ENCODE measurements at regions not wholly inside any gene's neighbourhood (a gene's known extent, or its start where the extent isn't known, plus 50 kb on each side); places are given as distances from the start of the nearest gene placed in this dataset.

DNA sequence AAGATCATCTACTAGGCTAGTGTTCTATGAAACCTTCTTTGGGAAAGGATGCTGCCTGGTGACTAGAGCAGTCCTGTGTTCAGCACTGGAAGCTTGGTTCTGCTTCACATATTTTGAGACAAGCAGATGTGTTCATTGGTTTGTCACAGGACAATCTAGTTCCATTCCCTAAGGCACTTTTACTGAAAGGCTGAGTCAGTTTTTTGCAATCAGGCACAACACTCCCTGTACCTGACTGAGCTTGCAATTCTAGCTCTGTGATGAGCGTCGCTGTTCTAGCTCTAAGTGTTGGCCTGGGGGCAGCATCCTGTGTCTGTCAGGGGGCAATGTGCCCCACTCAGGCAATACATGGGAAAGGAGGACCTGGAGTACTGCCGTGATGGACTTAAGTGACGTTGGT is 144.4 kb downstream of the CAND1 start:
- no peak overlapping the region for H3K27ac ChIP-seq (ENCODE audit: low read depth in 1 of 2, low read length in 2 of 2)
- peaks cover 0 to 20% (median 17%) of the 10 kb centered on the region in 4 donors for H3K4me1 ChIP-seq (ENCODE audit: control insufficient read depth in 4 of 4, insufficient read depth in 4 of 4, low read length in 3 of 4)
- 89% methylated on average over 4 of the region's 4 CpGs for WGBS
- no peaks in the 10 kb centered on the region for H3K27me3 ChIP-seq (ENCODE audit: control insufficient read depth in 4 of 4, insufficient read depth in 4 of 4, low read length in 3 of 4)
- no peak overlapping the region for H3K9ac ChIP-seq (ENCODE audit: low read depth in 1 of 2, low read length in 2 of 2)
- no peaks in the 10 kb centered on the region for H3K36me3 ChIP-seq (ENCODE audit: control insufficient read depth in 4 of 4, insufficient read depth in 3 of 4, low read depth in 1 of 4, low read length in 3 of 4)
- H3K4me3 ChIP-seq (ENCODE audit: low read depth in 1 of 3, low read length in 3 of 3) = no peak overlapping the region
- TF ChIP-seq RAD21 (IDR thresholded peaks at IDR 0.05) (no peak), JUND (IDR thresholded peaks at IDR 0.05) (no peak), FOXA1 (IDR thresholded peaks at IDR 0.05) (no peak), YY1 (IDR thresholded peaks at IDR 0.05) (no peak), FOXA2 (IDR thresholded peaks at IDR 0.05) (no peak)
- TF ChIP-seq, protein P1, sequence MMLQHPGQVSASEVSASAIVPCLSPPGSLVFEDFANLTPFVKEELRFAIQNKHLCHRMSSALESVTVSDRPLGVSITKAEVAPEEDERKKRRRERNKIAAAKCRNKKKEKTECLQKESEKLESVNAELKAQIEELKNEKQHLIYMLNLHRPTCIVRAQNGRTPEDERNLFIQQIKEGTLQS (IDR thresholded peaks at IDR 0.05) = no peak
- no peak for DNase-seq (ENCODE audit: low spot score)
- no peaks in the 10 kb centered on the region for H3K9me3 ChIP-seq (ENCODE audit: control insufficient read depth in 4 of 4, low read length in 3 of 4)

- DNase-seq (ENCODE audit: low spot score) = no peak
- TF ChIP-seq HNF4A (conservative IDR thresholded peaks at IDR 0.05) (no peak), YY1 (IDR thresholded peaks at IDR 0.05) (no peak), RAD21 (IDR thresholded peaks at IDR 0.05) (no peak), FOXA1 (IDR thresholded peaks at IDR 0.05) (no peak), REST (IDR thresholded peaks at IDR 0.05) (no peak), ZBTB33 (IDR thresholded peaks at IDR 0.05) (no peak), NR2F2 (IDR thresholded peaks at IDR 0.05) (no peak), JUND (IDR thresholded peaks at IDR 0.05) (no peak), FOXA2 (IDR thresholded peaks at IDR 0.05) (no peak), SP1 (IDR thresholded peaks at IDR 0.05) (no peak), GABPA (IDR thresholded peaks at IDR 0.05 in 1 of 2, conservative IDR thresholded peaks at IDR 0.05 in 1 of 2) (no peak), EGR1 (IDR thresholded peaks at IDR 0.05; ENCODE audit: low read depth in 2 of 2) (no peak), RXRA (IDR thresholded peaks at IDR 0.05) (no peak), HNF4G (IDR thresholded peaks at IDR 0.05) (no peak), TAF1 (conservative IDR thresholded peaks at IDR 0.05) (no peak)
- TF ChIP-seq, protein P2, sequence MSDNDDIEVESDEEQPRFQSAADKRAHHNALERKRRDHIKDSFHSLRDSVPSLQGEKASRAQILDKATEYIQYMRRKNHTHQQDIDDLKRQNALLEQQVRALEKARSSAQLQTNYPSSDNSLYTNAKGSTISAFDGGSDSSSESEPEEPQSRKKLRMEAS (IDR thresholded peaks at IDR 0.05) = no peak
- TF ChIP-seq, protein P3, sequence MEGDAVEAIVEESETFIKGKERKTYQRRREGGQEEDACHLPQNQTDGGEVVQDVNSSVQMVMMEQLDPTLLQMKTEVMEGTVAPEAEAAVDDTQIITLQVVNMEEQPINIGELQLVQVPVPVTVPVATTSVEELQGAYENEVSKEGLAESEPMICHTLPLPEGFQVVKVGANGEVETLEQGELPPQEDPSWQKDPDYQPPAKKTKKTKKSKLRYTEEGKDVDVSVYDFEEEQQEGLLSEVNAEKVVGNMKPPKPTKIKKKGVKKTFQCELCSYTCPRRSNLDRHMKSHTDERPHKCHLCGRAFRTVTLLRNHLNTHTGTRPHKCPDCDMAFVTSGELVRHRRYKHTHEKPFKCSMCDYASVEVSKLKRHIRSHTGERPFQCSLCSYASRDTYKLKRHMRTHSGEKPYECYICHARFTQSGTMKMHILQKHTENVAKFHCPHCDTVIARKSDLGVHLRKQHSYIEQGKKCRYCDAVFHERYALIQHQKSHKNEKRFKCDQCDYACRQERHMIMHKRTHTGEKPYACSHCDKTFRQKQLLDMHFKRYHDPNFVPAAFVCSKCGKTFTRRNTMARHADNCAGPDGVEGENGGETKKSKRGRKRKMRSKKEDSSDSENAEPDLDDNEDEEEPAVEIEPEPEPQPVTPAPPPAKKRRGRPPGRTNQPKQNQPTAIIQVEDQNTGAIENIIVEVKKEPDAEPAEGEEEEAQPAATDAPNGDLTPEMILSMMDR (IDR thresholded peaks at IDR 0.05; ENCODE audit: low read depth, low read length, missing input control) = no peak
- TF ChIP-seq, protein P1 (IDR thresholded peaks at IDR 0.05) = no peak
- Histone ChIP-seq H3K4me3 (ENCODE audit: low read depth in 1 of 3, low read length in 3 of 3) (no peak overlapping the region), H3K9me3 (ENCODE audit: control insufficient read depth in 4 of 4, low read length in 3 of 4) (no peaks in the 10 kb centered on the region), H3K27me3 (ENCODE audit: control insufficient read depth in 4 of 4, insufficient read depth in 4 of 4, low read length in 3 of 4) (no peaks in the 10 kb centered on the region), H3K4me1 (ENCODE audit: control insufficient read depth in 4 of 4, insufficient read depth in 4 of 4, low read length in 3 of 4) (peaks cover 0 to 20% (median 17%) of the 10 kb centered on the region in 4 donors), H3K9ac (ENCODE audit: low read depth in 1 of 2, low read length in 2 of 2) (no peak overlapping the region), H3K27ac (ENCODE audit: low read depth in 1 of 2, low read length in 2 of 2) (no peak overlapping the region), H3K36me3 (ENCODE audit: control insufficient read depth in 4 of 4, insufficient read depth in 3 of 4, low read depth in 1 of 4, low read length in 3 of 4) (no peaks in the 10 kb centered on the region)
- WGBS = 81% methylated on average over 6 of the region's 6 CpGs
These were observed 145.0 kb downstream of the CAND1 start for GRCh38 chr12:67414011-67414715.
